H1 (cell line): ENCODE measurements at regions not wholly inside any gene's neighbourhood (a gene's known extent, or its start where the extent isn't known, plus 50 kb on each side); places are given as distances from the start of the nearest gene placed in this dataset.

Source experiments
- CTCF ChIA-PET: fragments of 300-600 bp; sonication (Branson Sonifier 250); formaldehyde crosslinking; loops from one replicate; lab custom pipeline; 2021; ENCODE audit not compliant: partially characterized antibody; lab: Charles Lee
- POLR2A ChIA-PET: fragments of 300-600 bp; sonication (Branson Sonifier 250); formaldehyde crosslinking; loops from one replicate; lab custom pipeline; 2021; ENCODE audit warnings: inconsistent platforms; ENCODE audit not compliant: partially characterized antibody; lab: Charles Lee
- DNase-seq, 2 experiments: peaks; one replicate each; pipeline versions ENCODE4 v3.0.0 to v3.0.0-alpha.2; 2010 to 2022; ENCODE audit warnings: low spot score in 2 of 2, low read depth in 1 of 2, mixed read lengths in 1 of 2
- FAIRE-seq: peaks from 2 replicates; lab custom pipeline; 2011; peaks lifted over from hg19 to GRCh38; lab: Jason Lieb, UNC
- H2AFZ ChIP-seq: 2 replicates; pipeline ENCODE4 v1.8.1; 2012; ENCODE audit warnings: low read length, inconsistent platforms
- H2AK5ac ChIP-seq: 2 replicates; pipeline ENCODE4 v1.6.1; 2013; ENCODE audit warnings: low read depth, low read length
- H2BK120ac ChIP-seq: replicated peaks from 2 replicates; pipeline ENCODE3; 2013; ENCODE audit warnings: low read depth, low read length, inconsistent platforms
- H2BK12ac ChIP-seq: 2 replicates; pipeline ENCODE4 v1.6.1; 2013; ENCODE audit warnings: low read depth, low read length
- H2BK15ac ChIP-seq: 2 replicates; pipeline ENCODE4 v1.6.1; 2013; ENCODE audit warnings: low read length
- H2BK20ac ChIP-seq: 2 replicates; pipeline ENCODE4 v1.6.1; 2013; ENCODE audit warnings: low read length
- H2BK5ac ChIP-seq: 2 replicates; pipeline ENCODE4 v1.6.1; 2013; ENCODE audit warnings: low read depth, low read length
- H3K14ac ChIP-seq: 2 replicates; pipeline ENCODE4 v1.6.1; 2013; ENCODE audit warnings: inconsistent platforms; ENCODE audit not compliant: insufficient read length
- H3K18ac ChIP-seq: 2 replicates; pipeline ENCODE4 v1.6.1; 2013; ENCODE audit warnings: low read length; ENCODE audit errors: extremely low read depth
- H3K23ac ChIP-seq: 2 replicates; pipeline ENCODE4 v1.6.1; 2013; ENCODE audit warnings: inconsistent platforms; ENCODE audit not compliant: insufficient read length
- H3K23me2 ChIP-seq: 2 replicates; pipeline ENCODE4 v1.6.1; 2013; ENCODE audit warnings: low read depth, low read length
- H3K27ac ChIP-seq: 2 replicates; pipeline ENCODE4 v1.6.1; 2011; ENCODE audit warnings: low read depth, low read length, inconsistent platforms
- H3K27me3 ChIP-seq, 4 experiments: replicated peaks in 1 of 4; 1 replicate in 1 of 4; 2 replicates in 3 of 4; pipeline versions ENCODE4 v1.6.1 to v1.8.1; 2011 to 2013; ENCODE audit warnings: low read length in 3 of 4, mild to moderate bottlenecking in 3 of 4, inconsistent platforms in 2 of 4, mixed read lengths in 2 of 4, moderate library complexity in 1 of 4; ENCODE audit not compliant: control insufficient read depth in 3 of 4, insufficient read depth in 3 of 4; ENCODE audit errors: extremely low read depth in 1 of 4
- H3K36me3 ChIP-seq, 4 experiments: 2 replicates each; pipeline versions ENCODE4 v1.6.1 to v1.8.1; 2011 to 2013; ENCODE audit warnings: mild to moderate bottlenecking in 4 of 4, low read length in 3 of 4, moderate library complexity in 2 of 4, control low read depth in 1 of 4, inconsistent platforms in 1 of 4; ENCODE audit not compliant: insufficient read depth in 4 of 4, control insufficient read depth in 2 of 4
- H3K4ac ChIP-seq: replicated peaks from 2 replicates; pipeline ENCODE3; 2013; ENCODE audit warnings: low read length, low read depth, mixed read lengths, inconsistent platforms; ENCODE audit not compliant: insufficient read length
- H3K4me1 ChIP-seq, 4 experiments: replicated peaks in 1 of 4; 1 replicate in 1 of 4; 2 replicates in 3 of 4; pipeline versions ENCODE4 v1.6.1 to v1.8.1; 2011 to 2013; ENCODE audit warnings: low read length in 3 of 4, inconsistent platforms in 2 of 4, mixed read lengths in 1 of 4; ENCODE audit not compliant: insufficient read depth in 4 of 4, control insufficient read depth in 3 of 4
- H3K4me2 ChIP-seq, 2 experiments: 2 replicates each; pipeline versions ENCODE4 v1.6.1 to v1.8.1; 2011 to 2013; ENCODE audit warnings: low read depth in 2 of 2, low read length in 2 of 2, control low read depth in 1 of 2, inconsistent platforms in 1 of 2, mild to moderate bottlenecking in 1 of 2; ENCODE audit not compliant: insufficient read depth in 1 of 2
- H3K4me3 ChIP-seq, 4 experiments: fragments of 200-600, 300-600 bp in 1 of 4; sonication (generic), shearing (Covaris generic), sonication (Bioruptor Twin) in 1 of 4; 2 replicates each; pipeline versions ENCODE4 v1.5.1 to v1.8.1; 2011 to 2016; ENCODE audit warnings: low read length in 4 of 4, low read depth in 3 of 4, control low read depth in 2 of 4, inconsistent platforms in 2 of 4, mild to moderate bottlenecking in 2 of 4, mixed read lengths in 1 of 4, moderate library complexity in 1 of 4; ENCODE audit not compliant: insufficient read depth in 2 of 4; ENCODE audit errors: extremely low read depth in 1 of 4
- H3K56ac ChIP-seq: replicated peaks from 2 replicates; pipeline ENCODE3; 2013; ENCODE audit warnings: low read depth, mild to moderate bottlenecking, mixed read lengths, low read length, inconsistent platforms; ENCODE audit not compliant: insufficient read length
- H3K79me1 ChIP-seq: 2 replicates; pipeline ENCODE4 v1.6.1; 2013; ENCODE audit warnings: low read depth, low read length, control low read depth
- H3K79me2 ChIP-seq, 2 experiments: 2 replicates each; pipeline versions ENCODE4 v1.6.1 to v1.8.1; 2012 to 2013; ENCODE audit warnings: low read length in 2 of 2, mild to moderate bottlenecking in 2 of 2, inconsistent platforms in 1 of 2; ENCODE audit not compliant: insufficient read depth in 2 of 2, control insufficient read depth in 1 of 2
- H3K9ac ChIP-seq, 4 experiments: replicated peaks in 1 of 4; 1 replicate in 1 of 4; 2 replicates in 3 of 4; pipeline versions ENCODE4 v1.6.1 to v1.8.1; 2011 to 2013; ENCODE audit warnings: low read depth in 3 of 4, low read length in 3 of 4, control low read depth in 2 of 4, mild to moderate bottlenecking in 2 of 4, moderate library complexity in 2 of 4, inconsistent platforms in 1 of 4; ENCODE audit errors: extremely low read depth in 1 of 4
- H3K9me3 ChIP-seq, 2 experiments: 2 replicates each; pipeline versions ENCODE4 v1.6.1 to v1.8.1; 2012 to 2013; ENCODE audit warnings: mild to moderate bottlenecking in 2 of 2, moderate library complexity in 2 of 2, control low read depth in 1 of 2, inconsistent platforms in 1 of 2, low read depth in 1 of 2, low read length in 1 of 2, mixed read lengths in 1 of 2; ENCODE audit not compliant: insufficient read depth in 2 of 2
- H4K20me1 ChIP-seq, 2 experiments: replicated peaks in 1 of 2; 2 replicates each; pipeline versions ENCODE3 to v1.8.1; 2011 to 2013; ENCODE audit warnings: inconsistent platforms in 2 of 2, low read length in 2 of 2, mild to moderate bottlenecking in 1 of 2; ENCODE audit not compliant: insufficient read depth in 2 of 2, control insufficient read depth in 1 of 2
- H4K5ac ChIP-seq: 2 replicates; pipeline ENCODE4 v1.6.1; 2013; ENCODE audit warnings: low read length, low read depth, mixed read lengths, inconsistent platforms; ENCODE audit not compliant: insufficient read length
- H4K8ac ChIP-seq: 2 replicates; pipeline ENCODE4 v1.8.0; 2013; ENCODE audit warnings: mild to moderate bottlenecking, moderate library complexity, low read length, inconsistent platforms; ENCODE audit not compliant: insufficient read depth; ENCODE audit errors: extremely low read depth
- H4K91ac ChIP-seq: replicated peaks from 2 replicates; pipeline ENCODE3; 2013; ENCODE audit warnings: low read length, mixed read lengths, inconsistent platforms; ENCODE audit not compliant: insufficient read length
- BACH1 ChIP-seq: IDR thresholded peaks from 2 replicates; pipeline ENCODE4 v1.6.1; 2012; ENCODE audit warnings: low read length, improper control_type of control experiment
- CBX8 ChIP-seq: fragments of 300-800, 300-1000 bp; sonication (generic); IDR thresholded peaks from 2 replicates; pipeline ENCODE4 v1.7.1; 2016; ENCODE audit warnings: low read depth, low read length, borderline replicate concordance
- CTCF ChIP-seq, 3 experiments: IDR thresholded peaks; 1 replicate in 2 of 3; 2 replicates in 1 of 3; pipeline versions ENCODE4 v1.5.1 to v1.6.1; 2011; ENCODE audit warnings: low read length in 3 of 3, mild to moderate bottlenecking in 3 of 3, inconsistent platforms in 2 of 3, low read depth in 1 of 3, moderate library complexity in 1 of 3; ENCODE audit not compliant: insufficient read depth in 1 of 3; ENCODE audit errors: control extremely low read depth in 1 of 3
- EGR1 ChIP-seq: IDR thresholded peaks from 2 replicates; pipeline ENCODE4 v1.6.1; 2011; ENCODE audit warnings: low read depth, low read length, borderline replicate concordance
- GABPA ChIP-seq: IDR thresholded peaks from 2 replicates; pipeline ENCODE4 v1.6.1; 2011; ENCODE audit warnings: mild to moderate bottlenecking, low read length, moderate library complexity, borderline replicate concordance; ENCODE audit not compliant: insufficient read depth
- HDAC2 ChIP-seq, 2 experiments: fragments of 300-600 bp in 1 of 2; sonication (generic) in 1 of 2; IDR thresholded peaks; 2 replicates each; pipeline ENCODE4 v1.6.1; 2011 to 2012; ENCODE audit warnings: low read depth in 2 of 2, low read length in 2 of 2, mild to moderate bottlenecking in 2 of 2, moderate library complexity in 2 of 2, borderline replicate concordance in 1 of 2, inconsistent platforms in 1 of 2
- POU5F1 ChIP-seq: IDR thresholded peaks from 2 replicates; pipeline ENCODE4 v1.6.1; 2011; ENCODE audit warnings: low read depth, mild to moderate bottlenecking, low read length, moderate library complexity
- RNF2 ChIP-seq: fragments of 200-900, 300-1000 bp; sonication (generic); IDR thresholded peaks from 2 replicates; pipeline ENCODE4 v1.7.1; 2016; ENCODE audit warnings: borderline replicate concordance, low read depth, mild to moderate bottlenecking, antibody characterized with exemption, low read length; ENCODE audit not compliant: poor library complexity, severe bottlenecking; ENCODE audit errors: missing control alignments
- RXRA ChIP-seq: IDR thresholded peaks from 2 replicates; pipeline ENCODE4 v1.6.1; 2011; ENCODE audit warnings: low read depth, mild to moderate bottlenecking, low read length, moderate library complexity; ENCODE audit not compliant: insufficient read depth
- SP1 ChIP-seq: IDR thresholded peaks from 2 replicates; pipeline ENCODE4 v1.6.1; 2011; ENCODE audit warnings: low read depth, low read length
- SRF ChIP-seq: IDR thresholded peaks from 2 replicates; pipeline ENCODE4 v1.6.1; 2011; ENCODE audit warnings: mild to moderate bottlenecking, low read depth, low read length, moderate library complexity
- WGBS, 2 experiments: shearing (Covaris generic) in 1 of 2; methylation state at CpG; one replicate each; pipeline versions ENCODE4 v1.1.6 to v1.1.7; 2013 to 2015; ENCODE audit warnings: low lambda C conversion rate in 2 of 2, mixed read lengths in 2 of 2, inconsistent platforms in 1 of 2, low coverage in 1 of 2, missing lambda C conversion rate in 1 of 2; ENCODE audit not compliant: insufficient replicate concordance in 2 of 2, insufficient coverage in 1 of 2, insufficient read length in 1 of 2; ENCODE audit errors: extremely low coverage in 1 of 2, missing lambda C conversion rate in 1 of 2; 5-methylcytosine and 5-hydroxymethylcytosine counted together

GRCh38 chr2:21392649-21393048 is 268.9 kb downstream of the TDRD15 start:
- H2AFZ ChIP-seq: 0 out of 2 replicates have a peak overlapping the region, but pooled peaks have one; percentile 70
- no peaks in the 10 kb centered on the region; a peak in 2 of 7 replicates for H3K4me1 ChIP-seq
- H4K91ac ChIP-seq: no peak overlapping the region
- H2BK120ac ChIP-seq: no peak overlapping the region
- H3K9me3 ChIP-seq: no peaks in the 10 kb centered on the region
- no peak overlapping the region for H2BK15ac ChIP-seq
- H3K4me3 ChIP-seq: no peak overlapping the region
- H4K20me1 ChIP-seq: no peaks in the 10 kb centered on the region
- DNase-seq: no peak
- H3K36me3 ChIP-seq: no peaks in the 10 kb centered on the region
- no peak overlapping the region for H2BK20ac ChIP-seq
- ChIA-PET POLR2A (no interaction called here), CTCF (interaction anchor here (1.0 to 4.8 kb wide), 7 partner anchors 11 to 159 kb away, joined by 3 to 39 read pairs (median 4); no protein-coding TSS in a partner anchor)
- H3K23me2 ChIP-seq: no peaks in the 10 kb centered on the region
- H4K5ac ChIP-seq: no peak overlapping the region
- no peak overlapping the region for H3K18ac ChIP-seq
- H2BK12ac ChIP-seq: no peak overlapping the region
- no peaks in the 10 kb centered on the region for H3K79me1 ChIP-seq
- no peak overlapping the region for H3K14ac ChIP-seq
- no peaks in the 10 kb centered on the region for H3K27me3 ChIP-seq
- H3K4me2 ChIP-seq: no peak overlapping the region
- FAIRE-seq: no peak
- no peak overlapping the region for H2BK5ac ChIP-seq
- no peak overlapping the region for H2AK5ac ChIP-seq
- no peak overlapping the region for H3K27ac ChIP-seq
- WGBS, 2 experiments: 77% methylated on average over 4 of the region's 4 CpGs; no CpG with 5 or more reads in 1 of the 2 experiments
- no peak overlapping the region for H3K23ac ChIP-seq
- H3K9ac ChIP-seq: no peak overlapping the region
- no peak overlapping the region for H3K56ac ChIP-seq
- H3K79me2 ChIP-seq: no peaks in the 10 kb centered on the region
- no peak overlapping the region for H4K8ac ChIP-seq
- H3K4ac ChIP-seq: no peak overlapping the region
- TF ChIP-seq BACH1: no peak
- no peak for TF ChIP-seq SP1
- no peak for TF ChIP-seq CBX8
- no peak for TF ChIP-seq CTCF (IDR thresholded peaks at IDR 0.05; ENCODE audit: control extremely low read depth in 1 of 3, insufficient read depth in 1 of 3, low read depth in 1 of 3, low read length in 3 of 3)
- no peak for TF ChIP-seq POU5F1
- no peak for TF ChIP-seq RNF2
- TF ChIP-seq EGR1: no peak
- no peak for TF ChIP-seq RXRA
- TF ChIP-seq GABPA: no peak
- no peak for TF ChIP-seq SRF
- no peak for TF ChIP-seq HDAC2 (IDR thresholded peaks at IDR 0.05; ENCODE audit: borderline replicate concordance in 1 of 2, low read depth in 2 of 2, low read length in 2 of 2)
